SK-N-SH (cell line): ENCODE measurements at regions not wholly inside any gene's neighbourhood (a gene's known extent, or its start where the extent isn't known, plus 50 kb on each side); places are given as distances from the start of the nearest gene placed in this dataset.

ENCODE experiments used
- CTCF ChIA-PET: fragments of 300-600, 350-600 bp; formaldehyde crosslinking; extraction: SDS; loops from one replicate; lab custom pipeline; 2021; lab: Yijun Ruan, JAX
- POLR2A ChIA-PET: fragments of 350-600 bp; sonication (Branson Sonifier 250); formaldehyde crosslinking; extraction: SDS; loops from one replicate; lab custom pipeline; 2020; ENCODE audit warnings: antibody characterized with exemption, inconsistent platforms; lab: Yijun Ruan, JAX
- DNase-seq: peaks from one replicate; pipeline ENCODE4 v3.0.0; 2012
- H2AFZ ChIP-seq: fragments of 200-600 bp; sonication (generic); 2 replicates; pipeline ENCODE4 v1.8.1; 2016; ENCODE audit warnings: antibody characterized with exemption, mild to moderate bottlenecking, low read depth
- H3F3A ChIP-seq: fragments of 200-600 bp; sonication (generic); replicated peaks from 2 replicates; pipeline ENCODE3; 2016; ENCODE audit warnings: antibody characterized with exemption, mild to moderate bottlenecking; ENCODE audit not compliant: insufficient read depth
- H3K27ac ChIP-seq, 2 experiments: fragments of 200-500 bp in 1 of 2; fragments of 200-600 bp in 1 of 2; sonication (Bioruptor generic) in 1 of 2; sonication (generic), shearing (Covaris generic) in 1 of 2; 2 replicates each; pipeline versions ENCODE4 v1.5.1 to v1.6.1; 2014 to 2016; ENCODE audit warnings: low read depth in 2 of 2, inconsistent platforms in 1 of 2, low read length in 1 of 2, mild to moderate bottlenecking in 1 of 2, mixed read lengths in 1 of 2
- H3K27me3 ChIP-seq: fragments of 200-600 bp; sonication (generic), shearing (Covaris generic); 2 replicates; pipeline ENCODE4 v1.6.1; 2016; ENCODE audit warnings: mixed run types; ENCODE audit not compliant: insufficient read depth
- H3K36me3 ChIP-seq, 2 experiments: fragments of 200-500 bp in 1 of 2; fragments of 200-600 bp in 1 of 2; sonication (Bioruptor generic) in 1 of 2; sonication (generic) in 1 of 2; replicated peaks in 1 of 2; 2 replicates each; pipeline versions ENCODE3 to v1.5.1; 2014 to 2016; ENCODE audit warnings: low read length in 1 of 2, mild to moderate bottlenecking in 1 of 2; ENCODE audit not compliant: insufficient read depth in 2 of 2, control insufficient read depth in 1 of 2
- H3K4me1 ChIP-seq, 2 experiments: fragments of 200-500 bp in 1 of 2; fragments of 200-600 bp in 1 of 2; sonication (Bioruptor generic) in 1 of 2; sonication (generic), shearing (Covaris generic) in 1 of 2; 2 replicates each; pipeline versions ENCODE4 v1.5.1 to v1.6.1; 2014 to 2016; ENCODE audit warnings: low read depth in 1 of 2, low read length in 1 of 2, mixed run types in 1 of 2; ENCODE audit not compliant: insufficient read depth in 2 of 2, control insufficient read depth in 1 of 2
- H3K4me2 ChIP-seq: fragments of 200-600 bp; sonication (generic), shearing (Covaris generic); 2 replicates; pipeline ENCODE4 v1.6.1; 2017; ENCODE audit warnings: mixed run types
- H3K4me3 ChIP-seq, 2 experiments: fragments of 200-500 bp in 1 of 2; fragments of 200-600 bp in 1 of 2; sonication (Bioruptor generic) in 1 of 2; sonication (generic), shearing (Covaris generic) in 1 of 2; 2 replicates each; pipeline versions ENCODE4 v1.5.1 to v1.8.1; 2014 to 2016; ENCODE audit warnings: low read depth in 2 of 2, inconsistent platforms in 1 of 2, low read length in 1 of 2, mild to moderate bottlenecking in 1 of 2, mixed read lengths in 1 of 2, moderate library complexity in 1 of 2
- H3K79me2 ChIP-seq: fragments of 200-600 bp; sonication (generic); 2 replicates; pipeline ENCODE4 v1.8.1; 2017; ENCODE audit warnings: mild to moderate bottlenecking; ENCODE audit not compliant: insufficient read depth
- H3K9ac ChIP-seq: fragments of 200-600 bp; sonication (generic); 2 replicates; pipeline ENCODE4 v1.6.1; 2017; ENCODE audit warnings: mixed run types
- H3K9me2 ChIP-seq: fragments of 200-600 bp; sonication (generic); 2 replicates; pipeline ENCODE4 v1.6.1; 2017; ENCODE audit warnings: mixed run types
- H3K9me3 ChIP-seq: fragments of 200-600 bp; sonication (generic); 2 replicates; pipeline ENCODE4 v1.6.1; 2017; ENCODE audit warnings: mixed run types, mild to moderate bottlenecking, moderate library complexity
- H4K20me1 ChIP-seq: fragments of 200-600 bp; sonication (generic); 2 replicates; pipeline ENCODE4 v1.6.1; 2017; ENCODE audit warnings: mild to moderate bottlenecking, mixed run types; ENCODE audit not compliant: insufficient read depth
- CHD2 ChIP-seq: fragments of 150-350 bp; IDR thresholded peaks from 2 replicates; pipeline ENCODE4 v1.6.1; 2018; ENCODE audit warnings: low read length; ENCODE audit not compliant: partially characterized antibody
- EP300 ChIP-seq, 2 experiments: IDR thresholded peaks; 2 replicates each; pipeline versions ENCODE4 v1.4.0 to v1.6.1; 2012; ENCODE audit warnings: borderline replicate concordance in 1 of 2, low read depth in 1 of 2, low read length in 1 of 2
- FOSL2 ChIP-seq: IDR thresholded peaks from 2 replicates; pipeline ENCODE4 v1.4.0; 2012; ENCODE audit warnings: low read depth, mild to moderate bottlenecking, moderate library complexity, borderline replicate concordance
- FOXJ3 ChIP-seq: sonication (generic); formaldehyde crosslinking; IDR thresholded peaks from 2 replicates; pipeline ENCODE4 v1.5.1; 2020; ENCODE audit warnings: mild to moderate bottlenecking, missing genetic modification reagents
- FOXM1 ChIP-seq: IDR thresholded peaks from 2 replicates; pipeline ENCODE4 v1.4.0; 2012; ENCODE audit warnings: low read depth, mild to moderate bottlenecking
- IRF3 ChIP-seq: fragments of 150-350 bp; IDR thresholded peaks from 2 replicates; pipeline ENCODE4 v1.6.1; 2016; ENCODE audit warnings: mild to moderate bottlenecking, low read depth, low read length
- PBX3 ChIP-seq: IDR thresholded peaks from 2 replicates; pipeline ENCODE4; 2012
- POLR2AphosphoS5 ChIP-seq: IDR thresholded peaks from 2 replicates; pipeline ENCODE4 v1.6.1; 2012; ENCODE audit warnings: low read depth, low read length
- RAD21 ChIP-seq: IDR thresholded peaks from 2 replicates; pipeline ENCODE4 v1.6.1; 2012; ENCODE audit warnings: mild to moderate bottlenecking, low read length
- RFX5 ChIP-seq: IDR thresholded peaks from 2 replicates; pipeline ENCODE4 v1.6.1; 2012; ENCODE audit warnings: mild to moderate bottlenecking, improper control_type of control experiment, low read length
- TEAD4 ChIP-seq: IDR thresholded peaks from 2 replicates; pipeline ENCODE4 v1.4.0; 2012; ENCODE audit warnings: mild to moderate bottlenecking, borderline replicate concordance; ENCODE audit not compliant: insufficient read depth
- USF1 ChIP-seq: IDR thresholded peaks from 2 replicates; pipeline ENCODE4 v1.4.0; 2012; ENCODE audit warnings: low read depth, borderline replicate concordance
- YY1 ChIP-seq: IDR thresholded peaks from 2 replicates; pipeline ENCODE4 v1.4.0; 2012; ENCODE audit warnings: low read depth, mild to moderate bottlenecking
- WGBS: methylation state at CpG from one replicate; pipeline ENCODE4 v1.1.6; 2017; ENCODE audit warnings: low lambda C conversion rate; 5-methylcytosine and 5-hydroxymethylcytosine counted together
- TF ChIP-seq, protein P1 (sequence below): fragments of 200-600 bp; sonication (generic); IDR thresholded peaks from 2 replicates; pipeline ENCODE4 v1.6.1; 2017; ENCODE audit warnings: antibody characterized with exemption, mild to moderate bottlenecking, moderate library complexity
- TF ChIP-seq, protein P2 (sequence below): IDR thresholded peaks from 2 replicates; pipeline ENCODE4 v1.4.0; 2012; ENCODE audit warnings: low read depth

GRCh38 chr3:82977871-82978270 lies 1216.4 kb upstream of the GBE1 start:
- CTCF ChIA-PET = no interaction called here
- no peak for DNase-seq
- TF ChIP-seq, protein P1, sequence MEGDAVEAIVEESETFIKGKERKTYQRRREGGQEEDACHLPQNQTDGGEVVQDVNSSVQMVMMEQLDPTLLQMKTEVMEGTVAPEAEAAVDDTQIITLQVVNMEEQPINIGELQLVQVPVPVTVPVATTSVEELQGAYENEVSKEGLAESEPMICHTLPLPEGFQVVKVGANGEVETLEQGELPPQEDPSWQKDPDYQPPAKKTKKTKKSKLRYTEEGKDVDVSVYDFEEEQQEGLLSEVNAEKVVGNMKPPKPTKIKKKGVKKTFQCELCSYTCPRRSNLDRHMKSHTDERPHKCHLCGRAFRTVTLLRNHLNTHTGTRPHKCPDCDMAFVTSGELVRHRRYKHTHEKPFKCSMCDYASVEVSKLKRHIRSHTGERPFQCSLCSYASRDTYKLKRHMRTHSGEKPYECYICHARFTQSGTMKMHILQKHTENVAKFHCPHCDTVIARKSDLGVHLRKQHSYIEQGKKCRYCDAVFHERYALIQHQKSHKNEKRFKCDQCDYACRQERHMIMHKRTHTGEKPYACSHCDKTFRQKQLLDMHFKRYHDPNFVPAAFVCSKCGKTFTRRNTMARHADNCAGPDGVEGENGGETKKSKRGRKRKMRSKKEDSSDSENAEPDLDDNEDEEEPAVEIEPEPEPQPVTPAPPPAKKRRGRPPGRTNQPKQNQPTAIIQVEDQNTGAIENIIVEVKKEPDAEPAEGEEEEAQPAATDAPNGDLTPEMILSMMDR = no peak
- TF ChIP-seq YY1 = no peak
- no peak for TF ChIP-seq RFX5
- no peak for TF ChIP-seq RAD21
- TF ChIP-seq USF1 = no peak

DNA sequence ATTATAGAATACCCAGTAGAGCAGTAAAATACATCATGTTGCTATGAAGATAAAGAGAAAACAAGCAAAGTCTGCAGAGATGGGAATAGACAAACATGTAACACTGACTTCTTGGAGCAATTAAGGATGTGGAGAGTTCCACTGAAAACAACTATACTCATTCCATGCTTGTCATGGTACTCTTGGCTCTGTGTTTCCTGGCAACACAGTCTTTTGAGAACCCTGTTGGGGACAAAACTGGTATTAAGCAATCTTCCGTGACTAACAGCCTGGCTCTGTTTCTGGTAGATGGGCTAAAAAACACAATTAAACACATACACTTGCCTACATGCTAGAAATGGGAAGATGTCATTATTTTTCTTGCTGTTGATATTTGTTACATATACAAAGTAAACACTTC lies 1212.3 kb upstream of the GBE1 start:
- 0% methylated on average over 1 of the region's 1 CpG for WGBS
- DNase-seq = no peak
- H3K4me2 ChIP-seq = no peak overlapping the region
- CTCF ChIA-PET = no interaction called here
- no peak overlapping the region for H3K4me3 ChIP-seq
- no peaks in the 10 kb centered on the region for H3K27me3 ChIP-seq
- H3K79me2 ChIP-seq = no peaks in the 10 kb centered on the region
- H3K9me2 ChIP-seq = no peaks in the 10 kb centered on the region
- no peak overlapping the region for H3K9ac ChIP-seq
- no peaks in the 10 kb centered on the region for H3F3A ChIP-seq
- H2AFZ ChIP-seq = no peak overlapping the region
- POLR2A ChIA-PET = no interaction called here
- no peaks in the 10 kb centered on the region for H4K20me1 ChIP-seq
- H3K36me3 ChIP-seq = no peaks in the 10 kb centered on the region
- no peaks in the 10 kb centered on the region for H3K4me1 ChIP-seq
- no peak overlapping the region for H3K27ac ChIP-seq
- no peaks in the 10 kb centered on the region for H3K9me3 ChIP-seq
- no peak for TF ChIP-seq FOXJ3 (CRISPR knock-in tag)
- TF ChIP-seq YY1 = no peak
- TF ChIP-seq CHD2 = no peak
- TF ChIP-seq EP300 (IDR thresholded peaks at IDR 0.05; ENCODE audit: borderline replicate concordance in 1 of 2, low read depth in 1 of 2, low read length in 1 of 2) = no peak

More at GRCh38 chr3:82977871-82978270, 1216.4 kb upstream of the GBE1 start:
- WGBS = 5% methylated on average over 3 of the region's 3 CpGs
- Histone ChIP-seq H3K4me3 (no peak overlapping the region), H3F3A (no peaks in the 10 kb centered on the region), H3K9me3 (no peaks in the 10 kb centered on the region), H2AFZ (no peak overlapping the region), H4K20me1 (no peaks in the 10 kb centered on the region), H3K27ac (no peak overlapping the region), H3K9ac (no peak overlapping the region), H3K27me3 (no peaks in the 10 kb centered on the region), H3K4me1 (no peaks in the 10 kb centered on the region), H3K36me3 (no peaks in the 10 kb centered on the region), H3K79me2 (no peaks in the 10 kb centered on the region), H3K9me2 (no peaks in the 10 kb centered on the region), H3K4me2 (no peak overlapping the region)
- POLR2A ChIA-PET = no interaction called here

DNA sequence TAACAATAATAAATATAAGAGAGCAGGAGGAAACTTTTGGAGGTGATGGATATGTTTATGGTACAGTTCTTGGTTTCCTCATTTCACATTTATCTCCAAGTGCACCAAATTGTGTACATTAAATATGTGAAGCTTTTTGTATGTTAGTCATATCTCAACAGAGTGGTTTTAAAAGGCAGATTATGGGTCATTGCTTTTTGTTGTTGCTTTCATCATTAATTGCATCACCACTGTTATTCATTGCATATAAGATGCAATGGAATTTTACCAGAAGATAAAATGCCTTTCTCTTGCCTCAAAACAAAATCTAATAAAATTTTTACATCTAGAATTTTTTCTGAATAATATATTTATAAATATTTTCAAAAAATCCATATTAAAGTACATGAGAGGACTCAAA lies 1198.9 kb upstream of the GBE1 start:
- Histone ChIP-seq H3K27ac (no peak overlapping the region), H3K36me3 (no peaks in the 10 kb centered on the region), H3K4me1 (no peaks in the 10 kb centered on the region), H3K9me2 (no peaks in the 10 kb centered on the region), H3K9ac (no peak overlapping the region), H3K9me3 (no peaks in the 10 kb centered on the region), H4K20me1 (no peaks in the 10 kb centered on the region), H3F3A (no peaks in the 10 kb centered on the region), H3K4me2 (no peak overlapping the region), H3K4me3 (no peak overlapping the region), H3K27me3 (no peaks in the 10 kb centered on the region), H3K79me2 (no peaks in the 10 kb centered on the region), H2AFZ (no peak overlapping the region)
- no peak for TF ChIP-seq IRF3
- no peak for TF ChIP-seq FOXM1
- no peak for TF ChIP-seq PBX3
- no peak for TF ChIP-seq FOSL2
- TF ChIP-seq, protein P2, sequence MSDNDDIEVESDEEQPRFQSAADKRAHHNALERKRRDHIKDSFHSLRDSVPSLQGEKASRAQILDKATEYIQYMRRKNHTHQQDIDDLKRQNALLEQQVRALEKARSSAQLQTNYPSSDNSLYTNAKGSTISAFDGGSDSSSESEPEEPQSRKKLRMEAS = no peak
- no peak for TF ChIP-seq POLR2AphosphoS5
- no peak for TF ChIP-seq TEAD4
- no peak for DNase-seq
- ChIA-PET CTCF (no interaction called here), POLR2A (no interaction called here)
